ENCODE measurements at regions not wholly inside any gene's neighbourhood (a gene's known extent, or its start where the extent isn't known, plus 50 kb on each side); places are given as distances from the start of the nearest gene placed in this dataset.

GRCh38 chrX:5265324-5265850, 963.3 kb downstream of the NLGN4X start:
- Histone ChIP-seq H3K27ac (no peak overlapping the region), H3K4me1 (ENCODE audit: low read depth, poor library complexity, severe bottlenecking) (no peaks in the 10 kb centered on the region), H3K27me3 (ENCODE audit: insufficient read depth, low read depth) (no peaks in the 10 kb centered on the region), H3K36me3 (ENCODE audit: insufficient read depth) (no peaks in the 10 kb centered on the region), H3K4me3 (IDR thresholded peaks at IDR 0.05; ENCODE audit: insufficient read depth, low read depth, low read length) (no peak overlapping the region), H3K4me2 (no peak overlapping the region), H3K9ac (no peak overlapping the region), H3K79me2 (ENCODE audit: insufficient read depth, low read depth) (no peaks in the 10 kb centered on the region), H4K20me1 (ENCODE audit: insufficient read depth) (no peaks in the 10 kb centered on the region), H2AFZ (ENCODE audit: low read depth) (no peak overlapping the region)
- no peak for TF ChIP-seq CTCF (conservative IDR thresholded peaks at IDR 0.05; ENCODE audit: low read depth, low read length)

- Histone ChIP-seq H3K4me3 (IDR thresholded peaks at IDR 0.05; ENCODE audit: insufficient read depth, low read depth, low read length) (no peak overlapping the region), H2AFZ (ENCODE audit: low read depth) (no peak overlapping the region), H3K9ac (no peak overlapping the region), H4K20me1 (ENCODE audit: insufficient read depth) (no peaks in the 10 kb centered on the region), H3K4me2 (no peak overlapping the region), H3K4me1 (ENCODE audit: low read depth, poor library complexity, severe bottlenecking) (no peaks in the 10 kb centered on the region), H3K79me2 (ENCODE audit: insufficient read depth, low read depth) (no peaks in the 10 kb centered on the region), H3K36me3 (ENCODE audit: insufficient read depth) (no peaks in the 10 kb centered on the region), H3K27ac (no peak overlapping the region), H3K27me3 (ENCODE audit: insufficient read depth, low read depth) (no peaks in the 10 kb centered on the region)
- no peak for TF ChIP-seq CTCF (conservative IDR thresholded peaks at IDR 0.05; ENCODE audit: low read depth, low read length)
Observed at GRCh38 chrX:5250106-5250505, 978.6 kb downstream of the NLGN4X start.

GRCh38 chrX:5242091-5242790, 986.4 kb downstream of the NLGN4X start:
- Histone ChIP-seq H3K36me3 (ENCODE audit: insufficient read depth) (no peaks in the 10 kb centered on the region), H3K27ac (no peak overlapping the region), H3K4me3 (IDR thresholded peaks at IDR 0.05; ENCODE audit: insufficient read depth, low read depth, low read length) (no peak overlapping the region), H4K20me1 (ENCODE audit: insufficient read depth) (no peaks in the 10 kb centered on the region), H3K9ac (no peak overlapping the region), H3K4me2 (no peak overlapping the region), H3K4me1 (ENCODE audit: low read depth, poor library complexity, severe bottlenecking) (no peaks in the 10 kb centered on the region), H3K27me3 (ENCODE audit: insufficient read depth, low read depth) (no peaks in the 10 kb centered on the region), H3K79me2 (ENCODE audit: insufficient read depth, low read depth) (no peaks in the 10 kb centered on the region), H2AFZ (ENCODE audit: low read depth) (no peak overlapping the region)
- no peak for TF ChIP-seq CTCF (conservative IDR thresholded peaks at IDR 0.05; ENCODE audit: low read depth, low read length)

- Histone ChIP-seq H3K27me3 (ENCODE audit: insufficient read depth, low read depth) (no peaks in the 10 kb centered on the region), H3K4me2 (no peak overlapping the region), H3K9ac (no peak overlapping the region), H2AFZ (ENCODE audit: low read depth) (no peak overlapping the region), H3K4me1 (ENCODE audit: low read depth, poor library complexity, severe bottlenecking) (peaks cover 8% of the 10 kb centered on the region), H3K27ac (no peak overlapping the region), H4K20me1 (ENCODE audit: insufficient read depth) (no peaks in the 10 kb centered on the region), H3K4me3 (IDR thresholded peaks at IDR 0.05; ENCODE audit: insufficient read depth, low read depth, low read length) (no peak overlapping the region), H3K79me2 (ENCODE audit: insufficient read depth, low read depth) (no peaks in the 10 kb centered on the region), H3K36me3 (ENCODE audit: insufficient read depth) (no peaks in the 10 kb centered on the region)
- no peak for TF ChIP-seq CTCF (conservative IDR thresholded peaks at IDR 0.05; ENCODE audit: low read depth, low read length)
Observed at GRCh38 chrX:5236749-5237148, 991.9 kb downstream of the NLGN4X start.
